AG04449 (cell line): ENCODE measurements at regions not wholly inside any gene's neighbourhood (a gene's known extent, or its start where the extent isn't known, plus 50 kb on each side); places are given as distances from the start of the nearest gene placed in this dataset.

Source experiments
- CTCF ChIA-PET: fragments of 350-600 bp; formaldehyde crosslinking; extraction: SDS; loops from one replicate; lab custom pipeline; 2021; ENCODE audit warnings: antibody characterized with exemption; lab: Yijun Ruan, JAX
- POLR2A ChIA-PET: fragments of 400-600, 350-600 bp; formaldehyde crosslinking; extraction: SDS; loops from one replicate; lab custom pipeline; 2020; ENCODE audit warnings: antibody characterized with exemption, inconsistent platforms; lab: Yijun Ruan, JAX
- DNase-seq: peaks from one replicate; pipeline ENCODE4 v3.0.0-alpha.2; 2010; ENCODE audit warnings: low read depth, low spot score
- H3K4me3 ChIP-seq: 2 replicates; pipeline ENCODE4 v1.5.1; 2011; ENCODE audit warnings: low read depth, mild to moderate bottlenecking, control low read depth, low read length
- TF ChIP-seq, protein P1 (sequence below): IDR thresholded peaks from one replicate; pipeline ENCODE4 v1.5.1; 2011; ENCODE audit warnings: mild to moderate bottlenecking, moderate library complexity, low read length, control low read depth, inconsistent platforms; ENCODE audit not compliant: insufficient read depth; ENCODE audit errors: missing control alignments

- TF ChIP-seq, protein P1, sequence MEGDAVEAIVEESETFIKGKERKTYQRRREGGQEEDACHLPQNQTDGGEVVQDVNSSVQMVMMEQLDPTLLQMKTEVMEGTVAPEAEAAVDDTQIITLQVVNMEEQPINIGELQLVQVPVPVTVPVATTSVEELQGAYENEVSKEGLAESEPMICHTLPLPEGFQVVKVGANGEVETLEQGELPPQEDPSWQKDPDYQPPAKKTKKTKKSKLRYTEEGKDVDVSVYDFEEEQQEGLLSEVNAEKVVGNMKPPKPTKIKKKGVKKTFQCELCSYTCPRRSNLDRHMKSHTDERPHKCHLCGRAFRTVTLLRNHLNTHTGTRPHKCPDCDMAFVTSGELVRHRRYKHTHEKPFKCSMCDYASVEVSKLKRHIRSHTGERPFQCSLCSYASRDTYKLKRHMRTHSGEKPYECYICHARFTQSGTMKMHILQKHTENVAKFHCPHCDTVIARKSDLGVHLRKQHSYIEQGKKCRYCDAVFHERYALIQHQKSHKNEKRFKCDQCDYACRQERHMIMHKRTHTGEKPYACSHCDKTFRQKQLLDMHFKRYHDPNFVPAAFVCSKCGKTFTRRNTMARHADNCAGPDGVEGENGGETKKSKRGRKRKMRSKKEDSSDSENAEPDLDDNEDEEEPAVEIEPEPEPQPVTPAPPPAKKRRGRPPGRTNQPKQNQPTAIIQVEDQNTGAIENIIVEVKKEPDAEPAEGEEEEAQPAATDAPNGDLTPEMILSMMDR: no peak
- ChIA-PET POLR2A (no interaction called here), CTCF (no interaction called here)
- H3K4me3 ChIP-seq: no peak overlapping the region
- DNase-seq: no peak
These were observed 114.4 kb upstream of the ADARB2 start for GRCh38 chr10:1851762-1852161.

DNA sequence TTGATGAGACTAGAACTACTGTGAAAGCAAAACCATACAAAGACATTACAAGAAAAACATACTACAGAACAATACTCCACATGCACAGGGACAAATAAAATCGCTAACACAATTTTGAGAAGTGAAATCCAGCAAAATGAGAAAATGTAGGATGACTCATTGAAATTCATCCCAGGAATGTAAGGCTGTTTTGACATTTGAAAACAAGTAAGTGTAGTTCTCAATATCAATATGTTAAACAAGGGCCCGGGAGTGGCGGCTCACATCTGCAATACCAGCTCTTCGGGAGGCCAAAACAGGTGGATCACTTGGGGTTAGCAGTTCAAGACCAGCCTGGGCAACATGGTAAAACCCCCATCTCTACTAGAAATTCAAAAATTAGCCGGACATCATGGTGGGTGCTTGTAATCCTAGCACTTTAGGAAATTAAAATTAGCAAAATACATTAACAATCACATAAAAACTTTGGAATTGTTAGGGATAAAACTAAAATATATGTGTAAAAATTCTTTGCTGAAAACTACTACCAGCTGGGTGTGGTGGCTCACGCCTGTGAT, 113.7 kb upstream of the ADARB2 start:
- TF ChIP-seq, protein P1: no peak
- POLR2A ChIA-PET: no interaction called here
- no peak for DNase-seq
- CTCF ChIA-PET: no interaction called here
- H3K4me3 ChIP-seq: no peak overlapping the region

DNA sequence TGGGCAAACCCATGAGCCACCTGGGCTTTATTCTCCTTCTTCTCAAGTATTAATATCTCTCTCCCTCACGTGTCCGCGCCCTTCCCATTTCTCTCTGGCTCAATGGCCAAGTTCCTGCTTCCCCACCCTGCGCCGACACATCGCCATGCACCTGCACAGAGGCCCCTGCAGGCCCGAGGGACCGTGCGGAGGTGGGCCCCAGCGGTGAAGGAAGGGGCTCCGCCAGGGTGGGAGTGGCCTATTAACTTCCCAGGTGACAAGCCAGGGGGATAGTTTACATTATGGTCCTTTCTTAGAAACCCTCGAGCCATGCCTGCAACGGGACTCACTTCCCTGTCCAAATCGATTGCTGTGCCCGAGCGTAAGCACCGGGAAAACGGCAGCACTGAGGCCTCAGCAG, 110.0 kb upstream of the ADARB2 start:
- TF ChIP-seq, protein P1: no peak
- H3K4me3 ChIP-seq: no peak overlapping the region
- ChIA-PET CTCF (no interaction called here), POLR2A (no interaction called here)
- DNase-seq: no peak

DNA sequence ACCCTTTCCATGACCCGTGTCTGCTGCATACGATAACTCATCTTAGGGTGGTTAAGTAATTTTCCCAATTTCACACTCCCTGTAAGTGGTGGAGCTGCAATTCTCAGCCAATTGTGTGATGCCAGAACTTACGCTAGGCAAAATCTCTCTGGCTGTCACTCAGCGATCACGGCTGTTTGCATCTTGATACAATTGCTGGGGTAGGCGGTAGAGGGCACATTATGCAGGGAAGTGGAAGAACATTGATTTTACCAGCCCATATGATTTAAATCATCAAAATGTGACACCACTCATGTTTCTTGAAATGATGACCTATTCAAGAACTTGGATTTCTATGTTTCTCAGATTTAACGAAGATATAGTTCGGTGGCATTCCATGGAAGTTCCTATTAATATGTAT, 108.7 kb upstream of the ADARB2 start:
- ChIA-PET CTCF (no interaction called here), POLR2A (no interaction called here)
- DNase-seq: no peak
- no peak overlapping the region for H3K4me3 ChIP-seq
- TF ChIP-seq, protein P1: no peak

DNA sequence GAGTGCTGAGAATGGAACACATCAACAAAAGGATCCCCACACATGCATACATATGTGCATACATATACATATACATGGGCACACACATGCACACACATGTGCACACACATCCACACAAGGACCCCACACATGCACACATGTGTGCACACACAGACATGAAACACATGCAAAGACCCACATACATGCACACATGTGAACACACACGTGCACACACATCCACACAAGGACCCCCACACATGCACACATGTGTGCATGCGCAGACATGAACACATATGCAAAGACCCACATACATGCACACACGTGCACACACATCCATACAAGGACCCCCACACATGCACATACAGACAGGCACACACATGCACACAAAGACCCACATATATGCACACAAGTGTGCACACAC, 104.4 kb upstream of the ADARB2 start:
- H3K4me3 ChIP-seq: no peak overlapping the region
- CTCF ChIA-PET: no interaction called here
- DNase-seq: no peak
- POLR2A ChIA-PET: no interaction called here
- TF ChIP-seq, protein P1: no peak

- TF ChIP-seq, protein P1: no peak
- CTCF ChIA-PET: no interaction called here
These were observed 92.4 kb upstream of the ADARB2 start for GRCh38 chr10:1829712-1830111.

More at GRCh38 chr10:1829712-1830111, 92.4 kb upstream of the ADARB2 start:
- no peak for DNase-seq
- H3K4me3 ChIP-seq: no peak overlapping the region
- POLR2A ChIA-PET: no interaction called here
